AG10803 (cell line): ENCODE measurements at regions not wholly inside any gene's neighbourhood (a gene's known extent, or its start where the extent isn't known, plus 50 kb on each side); places are given as distances from the start of the nearest gene placed in this dataset.
"Not testable (repeated sequence)": the region's sequence is repeated elsewhere in the genome, so short reads cannot be mapped to it uniquely, and the experiment has no call there.

Source experiments
- DNase-seq: peaks from one replicate; pipeline ENCODE4 v3.0.0; 2010; ENCODE audit warnings: low read depth
- H3K4me3 ChIP-seq: 2 replicates; pipeline ENCODE4 v1.5.1; 2011; ENCODE audit warnings: mild to moderate bottlenecking, low read length, control low read depth
- TF ChIP-seq, protein P1 (sequence below): conservative IDR thresholded peaks from 2 replicates; pipeline ENCODE4 v1.5.1; 2011; ENCODE audit warnings: mild to moderate bottlenecking, low read length, control low read depth, inconsistent platforms

DNA sequence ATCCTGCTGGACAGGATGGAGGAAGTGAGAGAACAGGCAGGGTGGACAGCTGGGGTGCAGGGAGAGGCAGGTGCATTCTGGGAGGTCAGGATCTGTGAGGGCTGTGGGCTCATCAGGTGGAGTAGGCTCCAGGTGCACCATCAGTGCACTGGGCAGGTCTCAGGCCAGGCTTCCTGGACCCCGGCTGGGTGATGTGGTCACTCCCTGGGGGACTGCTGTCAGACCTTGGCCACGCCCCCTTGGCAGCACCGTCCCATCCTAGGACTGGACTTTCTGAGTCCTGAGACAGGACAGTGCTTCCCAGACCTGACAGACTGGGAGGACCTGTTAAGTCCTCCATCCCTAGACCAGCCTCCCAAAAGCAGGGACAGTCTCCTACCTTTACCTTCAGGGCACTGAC is 626.7 kb upstream of the DEFB115 start:
- H3K4me3 ChIP-seq: no peak overlapping the region
- TF ChIP-seq, protein P1, sequence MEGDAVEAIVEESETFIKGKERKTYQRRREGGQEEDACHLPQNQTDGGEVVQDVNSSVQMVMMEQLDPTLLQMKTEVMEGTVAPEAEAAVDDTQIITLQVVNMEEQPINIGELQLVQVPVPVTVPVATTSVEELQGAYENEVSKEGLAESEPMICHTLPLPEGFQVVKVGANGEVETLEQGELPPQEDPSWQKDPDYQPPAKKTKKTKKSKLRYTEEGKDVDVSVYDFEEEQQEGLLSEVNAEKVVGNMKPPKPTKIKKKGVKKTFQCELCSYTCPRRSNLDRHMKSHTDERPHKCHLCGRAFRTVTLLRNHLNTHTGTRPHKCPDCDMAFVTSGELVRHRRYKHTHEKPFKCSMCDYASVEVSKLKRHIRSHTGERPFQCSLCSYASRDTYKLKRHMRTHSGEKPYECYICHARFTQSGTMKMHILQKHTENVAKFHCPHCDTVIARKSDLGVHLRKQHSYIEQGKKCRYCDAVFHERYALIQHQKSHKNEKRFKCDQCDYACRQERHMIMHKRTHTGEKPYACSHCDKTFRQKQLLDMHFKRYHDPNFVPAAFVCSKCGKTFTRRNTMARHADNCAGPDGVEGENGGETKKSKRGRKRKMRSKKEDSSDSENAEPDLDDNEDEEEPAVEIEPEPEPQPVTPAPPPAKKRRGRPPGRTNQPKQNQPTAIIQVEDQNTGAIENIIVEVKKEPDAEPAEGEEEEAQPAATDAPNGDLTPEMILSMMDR: no peak
- no peak for DNase-seq

DNA sequence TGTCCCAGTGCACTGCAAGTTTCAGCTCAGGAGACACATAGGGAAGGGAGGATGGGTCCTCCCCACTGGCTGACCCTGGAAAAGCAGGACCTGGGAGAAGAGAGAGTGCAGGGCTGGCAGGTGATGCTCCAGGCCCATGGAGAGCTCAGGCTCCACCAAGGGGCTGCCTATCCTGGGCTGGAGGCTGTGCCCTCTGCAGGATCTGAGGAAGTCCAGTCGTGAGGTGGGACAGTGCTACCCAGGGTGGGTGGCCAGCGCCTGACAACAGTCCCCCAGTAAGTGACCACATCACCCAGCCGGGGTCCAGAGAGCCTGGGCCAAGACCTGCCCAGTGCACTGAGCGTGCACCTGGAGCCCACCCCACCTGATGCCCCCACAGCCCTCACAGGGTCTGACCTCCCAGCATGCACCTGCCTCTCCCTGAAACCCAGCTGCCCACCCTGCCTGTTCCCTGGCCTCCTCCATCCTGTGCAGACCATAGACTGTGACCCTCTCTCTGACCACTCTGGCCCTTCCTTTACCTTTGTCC is 626.1 kb upstream of the DEFB115 start:
- DNase-seq: not testable (repeated sequence)

DNA sequence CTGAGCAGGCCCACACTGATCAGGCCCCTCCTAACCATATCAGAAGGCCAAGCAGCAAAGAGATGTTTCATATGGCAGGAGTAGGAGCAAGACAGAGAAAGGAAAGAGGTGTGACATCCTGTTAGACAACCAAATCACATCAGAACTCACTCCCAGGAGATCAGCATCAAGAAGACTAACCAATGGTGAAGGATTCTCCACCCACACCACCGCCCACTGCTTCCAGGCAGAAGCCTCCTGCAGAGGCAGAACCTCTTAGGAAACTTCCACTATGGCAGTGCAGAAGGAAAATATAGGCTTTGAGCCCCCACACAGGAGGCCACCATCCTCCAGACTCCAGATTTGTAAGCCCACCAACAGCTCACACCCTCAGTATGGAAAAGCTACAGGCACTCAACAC is 624.7 kb upstream of the DEFB115 start:
- DNase-seq, H3K4me3 ChIP-seq: not testable (repeated sequence)

More for the DNA sequence above, 626.1 kb upstream of the DEFB115 start:
- H3K4me3 ChIP-seq: not testable (repeated sequence)

DNA sequence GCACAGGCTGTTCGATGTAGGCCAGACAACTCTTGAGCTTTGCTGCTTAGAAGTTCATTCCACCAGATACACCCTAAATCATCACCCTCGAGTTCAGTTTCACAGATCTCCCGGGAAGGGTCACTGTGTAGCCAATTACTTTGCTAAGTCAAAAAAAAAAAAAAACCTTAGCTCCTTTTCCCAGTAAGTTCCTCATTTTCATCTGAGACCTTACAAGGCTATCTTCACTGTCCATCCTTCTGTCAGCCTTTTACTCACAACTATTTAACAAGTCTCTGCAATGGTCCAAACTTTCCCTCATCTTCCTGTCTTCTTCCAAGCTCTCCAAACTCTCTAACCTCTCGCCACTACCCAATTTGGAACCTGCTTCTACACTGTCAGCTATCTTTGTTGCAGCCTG is 615.9 kb upstream of the DEFB115 start:
- H3K4me3 ChIP-seq: not testable (repeated sequence)

DNA sequence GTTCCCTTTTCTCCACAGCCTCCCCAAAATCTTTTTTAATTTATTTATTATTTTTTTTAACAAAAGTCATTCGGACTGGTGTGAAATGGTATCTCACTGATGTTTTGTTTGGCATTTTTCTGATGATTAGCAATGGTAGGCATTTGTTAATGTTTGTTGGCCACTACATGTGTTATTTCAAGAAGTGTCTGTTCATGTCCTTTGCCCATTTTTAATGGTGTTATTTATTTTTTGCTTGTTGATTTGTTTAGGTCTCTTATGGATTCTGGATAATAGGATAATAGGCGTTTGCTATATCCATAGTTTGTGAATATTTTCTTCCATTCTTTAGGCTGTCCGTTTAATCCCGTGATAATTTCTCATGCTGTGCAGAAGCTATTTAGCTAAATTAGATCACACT is 596.5 kb upstream of the DEFB115 start:
- H3K4me3 ChIP-seq, DNase-seq: not testable (repeated sequence)

More for the DNA sequence above, 615.9 kb upstream of the DEFB115 start:
- not testable (repeated sequence) for DNase-seq

DNA sequence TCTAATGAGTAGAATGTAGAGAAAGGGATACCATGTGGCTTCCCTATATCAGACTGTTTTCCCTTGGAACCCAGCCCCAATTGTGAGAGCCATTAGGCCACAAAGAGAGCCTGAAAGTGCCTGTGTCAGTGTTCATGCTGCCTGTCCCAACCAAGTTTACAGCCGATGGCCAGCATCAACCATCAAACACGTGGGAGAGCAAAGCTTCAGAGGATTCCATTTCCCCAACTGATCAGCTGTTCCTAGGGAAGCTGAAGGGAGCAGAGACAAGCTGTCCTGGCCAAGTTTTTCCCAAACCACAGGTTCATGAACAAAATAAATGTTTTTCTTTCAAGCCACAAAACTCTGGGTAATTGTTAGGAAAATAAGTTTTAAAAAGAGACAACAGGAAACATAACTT is 589.0 kb upstream of the DEFB115 start:
- not testable (repeated sequence) for DNase-seq, H3K4me3 ChIP-seq

DNA sequence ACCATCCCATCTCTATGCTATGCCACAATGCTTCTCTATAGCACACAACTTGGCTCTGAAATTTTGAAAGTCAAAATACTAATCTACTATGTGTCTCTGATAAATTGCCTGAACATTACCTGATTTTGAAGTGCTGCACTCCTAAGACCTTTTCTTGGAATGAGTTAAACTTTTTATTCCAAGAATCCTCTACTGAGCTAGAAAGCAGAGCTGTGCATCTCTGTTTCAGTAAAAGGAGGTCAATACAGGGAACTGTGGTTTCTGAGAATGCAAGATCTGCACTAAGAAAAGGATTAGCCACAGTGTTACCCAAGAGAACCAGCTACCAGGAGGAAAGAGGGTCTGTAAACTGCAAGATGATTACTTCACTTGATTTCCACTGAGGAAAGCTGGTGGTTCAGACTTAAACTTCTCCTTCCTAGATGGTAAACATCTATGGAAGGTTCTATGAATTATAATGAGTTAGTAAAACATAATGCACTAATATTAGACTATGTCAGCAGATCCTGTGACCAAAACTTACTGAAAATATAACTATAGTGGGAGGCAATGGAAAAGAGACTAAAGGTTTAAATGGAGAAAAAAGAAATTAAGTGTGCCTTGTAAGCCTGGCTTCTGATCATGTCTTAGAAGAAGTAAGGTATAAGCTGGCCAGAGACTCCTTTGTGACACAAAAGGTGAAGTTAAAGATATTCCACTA is 588.0 kb upstream of the DEFB115 start:
- not testable (repeated sequence) for H3K4me3 ChIP-seq, DNase-seq

DNA sequence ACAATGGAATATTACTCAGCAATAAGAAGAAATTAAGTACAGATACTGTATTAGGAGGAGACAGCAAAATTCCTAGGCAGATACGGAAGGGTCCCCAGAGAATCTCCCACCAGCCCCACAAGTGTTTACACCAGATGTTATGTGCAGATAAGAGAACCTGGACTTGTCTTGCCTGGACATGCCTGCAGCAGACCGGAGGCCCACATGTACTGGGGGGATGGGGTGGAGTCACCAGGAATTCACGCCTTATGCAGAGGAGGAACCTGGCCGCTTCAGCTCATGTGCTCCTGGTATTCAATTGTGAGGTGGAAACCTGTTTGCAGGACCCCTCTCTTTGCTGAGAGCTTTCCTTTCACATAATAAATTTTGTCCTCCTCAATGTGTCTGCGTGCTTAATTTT is 586.3 kb upstream of the DEFB115 start:
- H3K4me3 ChIP-seq, DNase-seq: not testable (repeated sequence)

DNA sequence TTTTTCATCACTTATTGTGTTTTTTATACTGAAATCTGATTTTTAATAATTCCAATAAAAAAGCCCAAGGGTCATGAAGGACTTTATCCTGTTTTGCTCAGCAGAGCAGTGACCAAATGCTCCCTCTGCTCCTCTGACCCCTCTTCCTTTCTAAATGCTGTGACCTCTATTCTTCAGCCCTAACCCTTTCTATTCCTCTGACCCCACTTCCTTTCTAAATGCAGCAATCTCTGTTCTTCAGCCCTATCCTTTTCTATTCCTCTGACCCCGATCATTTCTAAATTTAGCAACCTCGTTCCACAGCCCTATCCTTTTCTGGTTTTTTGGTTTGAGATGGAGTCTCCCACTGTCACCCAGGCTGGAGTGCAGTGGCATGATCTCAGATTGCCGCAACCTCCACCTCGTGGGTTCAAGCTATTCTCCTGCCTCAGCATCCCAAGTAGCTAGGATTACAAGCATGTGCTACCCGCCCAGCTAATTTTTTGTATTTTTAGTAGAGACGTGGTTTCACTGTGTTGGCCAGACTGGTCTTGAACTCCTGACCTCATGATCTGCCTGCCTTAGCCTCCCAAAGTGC is 581.4 kb upstream of the DEFB115 start:
- not testable (repeated sequence) for DNase-seq, H3K4me3 ChIP-seq

DNA sequence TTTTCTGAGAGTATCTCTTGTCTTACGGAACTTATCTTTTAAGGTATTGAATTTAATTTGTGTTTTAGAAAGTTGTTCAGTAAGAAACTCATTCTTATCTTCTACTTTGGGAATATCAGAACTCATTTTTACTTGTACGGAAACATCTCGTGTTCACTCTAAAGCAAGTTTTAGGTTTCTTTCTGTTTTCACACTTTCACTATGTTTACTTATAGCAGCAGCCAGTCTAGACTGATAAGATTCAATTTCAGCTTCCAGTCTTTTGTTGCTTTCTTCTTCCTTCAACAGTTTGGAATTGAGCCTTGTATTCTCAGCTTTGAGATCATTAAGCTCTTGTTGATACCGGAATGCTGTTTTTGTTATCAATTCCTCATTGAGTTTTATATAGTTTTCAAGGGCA is 575.2 kb upstream of the DEFB115 start:
- DNase-seq, H3K4me3 ChIP-seq: not testable (repeated sequence)

DNA sequence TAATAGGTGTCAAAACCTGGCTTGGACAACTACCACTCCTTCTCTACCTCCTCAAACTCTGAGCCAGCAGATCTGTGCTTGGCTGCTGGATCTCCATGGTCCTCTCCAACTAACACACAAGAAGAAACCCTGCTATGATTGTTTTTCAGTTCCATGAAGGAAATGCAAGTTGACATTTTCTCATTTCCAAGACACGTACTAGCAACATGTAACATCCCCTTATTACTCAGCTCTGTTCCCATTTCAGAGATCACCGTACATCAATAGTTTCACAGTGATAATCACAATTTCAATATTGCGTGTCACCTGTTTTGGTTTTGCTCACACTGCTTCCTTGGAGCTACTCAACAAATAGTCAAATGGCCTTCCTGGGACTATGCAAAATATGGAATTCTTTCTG is 544.6 kb upstream of the DEFB115 start:
- not testable (repeated sequence) for DNase-seq, H3K4me3 ChIP-seq

DNA sequence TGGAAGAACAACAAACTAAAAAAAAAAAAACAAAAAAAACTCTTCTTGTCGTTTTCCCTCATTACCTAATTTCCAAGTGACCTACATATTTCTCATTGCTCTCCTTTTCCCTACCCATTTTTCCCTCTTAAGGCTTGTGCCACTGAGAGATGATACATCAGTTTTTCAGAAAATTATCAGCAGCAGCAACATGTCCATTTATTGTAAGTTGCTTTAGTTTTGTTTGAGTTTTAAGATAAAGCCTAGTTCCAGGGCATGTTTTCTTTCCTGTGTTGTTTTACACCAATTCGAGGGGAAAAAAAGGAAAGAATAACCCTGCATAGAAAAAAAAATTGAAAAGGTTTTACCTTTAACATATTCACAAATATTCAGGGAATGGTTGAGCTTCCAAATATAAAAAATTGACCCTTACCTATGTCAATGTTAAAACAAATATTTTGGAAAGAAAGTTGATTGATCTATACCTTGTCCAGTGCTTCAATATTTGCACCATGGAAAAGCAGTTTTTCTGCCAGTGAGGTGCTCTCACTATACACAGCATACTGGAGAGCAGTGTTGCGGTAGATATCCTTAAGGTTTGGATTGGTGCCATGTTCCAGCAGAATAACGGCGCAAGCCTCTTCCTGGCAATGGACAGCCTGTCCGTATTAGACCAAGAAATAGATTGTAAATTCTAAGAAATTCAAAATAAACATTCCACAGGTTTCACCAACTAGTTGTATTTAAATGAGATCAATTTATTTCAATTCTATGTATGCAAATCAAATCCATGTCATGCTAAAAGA is 537.9 kb upstream of the DEFB115 start:
- H3K4me3 ChIP-seq, DNase-seq: not testable (repeated sequence)

DNA sequence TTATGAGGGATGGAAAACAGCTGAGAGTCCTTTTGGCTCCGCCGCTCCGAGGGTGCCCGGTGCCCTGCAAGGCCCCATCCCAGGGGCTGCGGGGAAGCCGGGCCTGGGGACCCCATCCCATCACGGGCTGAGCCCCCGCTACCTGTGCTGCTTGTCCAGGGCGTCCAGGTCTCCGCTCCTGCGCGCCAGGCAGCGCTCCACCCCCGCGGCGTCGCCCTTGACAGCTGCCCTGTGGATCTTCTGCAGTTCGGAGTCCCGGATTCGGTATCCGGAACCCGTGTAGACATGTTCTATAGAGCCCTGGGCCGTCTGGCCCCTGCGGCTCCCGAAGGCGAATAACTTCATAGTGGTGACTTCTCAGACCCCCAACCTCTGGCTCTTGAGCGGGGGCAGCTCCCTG is 534.0 kb upstream of the DEFB115 start:
- not testable (repeated sequence) for H3K4me3 ChIP-seq, DNase-seq

DNA sequence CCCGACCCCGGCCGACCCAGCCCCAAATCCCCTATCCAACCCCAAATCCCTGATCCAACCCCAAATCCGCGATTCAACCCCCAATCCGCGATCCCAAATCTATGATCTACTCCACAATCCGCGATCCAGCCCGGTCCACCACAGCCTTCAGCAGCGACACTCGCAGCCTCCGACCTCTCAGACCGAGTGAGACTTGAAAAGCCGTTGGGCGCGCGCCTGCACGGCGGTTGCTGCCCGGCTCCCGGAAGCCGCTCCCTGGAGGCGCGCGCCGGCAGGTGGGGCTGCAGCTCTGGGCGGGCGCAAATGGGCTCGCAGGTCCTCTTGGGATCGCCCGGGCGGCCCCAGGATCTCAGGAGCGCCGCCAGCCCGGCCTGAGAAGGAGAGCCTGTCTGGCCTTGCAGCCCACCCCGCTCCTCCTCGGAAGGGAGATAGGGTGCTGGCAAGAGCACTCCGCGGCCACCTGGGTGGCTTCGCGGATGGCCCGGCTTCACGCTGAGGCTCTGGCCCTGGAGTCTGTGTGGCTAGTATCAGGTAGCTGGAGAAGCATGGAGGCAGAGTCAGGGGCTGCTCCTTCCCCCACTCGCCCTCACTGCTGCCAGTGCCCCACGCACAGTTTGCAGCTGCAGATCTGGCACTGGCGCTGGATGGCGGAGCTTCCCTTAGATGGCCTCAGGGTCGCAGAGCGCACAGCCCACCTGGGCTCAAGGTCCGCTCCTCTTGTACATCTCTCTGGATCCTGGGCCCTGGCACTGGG is 533.4 kb upstream of the DEFB115 start:
- H3K4me3 ChIP-seq, DNase-seq: not testable (repeated sequence)

DNA sequence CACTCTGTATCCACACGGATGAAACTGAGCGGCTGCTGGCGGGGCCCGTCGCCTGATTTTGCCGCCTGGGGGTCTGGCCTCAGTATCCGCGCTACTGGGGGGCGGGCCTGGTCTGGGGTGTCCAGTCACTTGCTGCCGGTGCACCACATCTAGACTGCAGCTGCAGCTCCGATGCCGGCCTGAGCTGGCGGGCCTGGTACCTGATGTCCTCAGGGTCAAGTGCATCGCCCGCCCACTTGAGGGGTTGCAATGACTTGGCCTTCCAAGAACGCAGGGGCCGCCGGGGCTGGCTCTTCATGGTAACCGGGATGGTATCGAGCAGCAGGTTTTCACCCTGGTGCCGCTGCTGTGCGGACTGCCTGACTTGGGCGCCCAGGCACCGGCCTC is 532.8 kb upstream of the DEFB115 start:
- not testable (repeated sequence) for DNase-seq, H3K4me3 ChIP-seq

DNA sequence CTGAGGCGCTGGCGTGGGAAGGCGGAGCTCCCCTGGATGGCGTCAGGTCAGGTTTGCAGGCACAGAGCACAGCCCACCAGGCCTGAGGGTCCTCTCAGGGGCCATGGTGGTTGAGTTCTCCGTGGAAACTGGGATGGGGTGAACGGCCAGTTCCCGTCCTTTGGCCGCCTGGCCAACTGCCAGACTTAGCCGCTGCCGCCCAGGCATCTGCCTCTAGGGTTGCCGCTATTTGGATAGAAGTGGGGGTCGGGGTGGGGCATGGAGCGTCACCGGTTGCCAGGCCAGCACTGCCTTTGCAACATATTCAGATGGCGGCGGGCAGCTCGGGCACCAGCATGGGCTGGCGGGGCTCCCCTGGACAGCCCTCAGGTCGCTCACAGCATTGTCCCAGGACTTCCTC is 532.3 kb upstream of the DEFB115 start:
- not testable (repeated sequence) for H3K4me3 ChIP-seq, DNase-seq

DNA sequence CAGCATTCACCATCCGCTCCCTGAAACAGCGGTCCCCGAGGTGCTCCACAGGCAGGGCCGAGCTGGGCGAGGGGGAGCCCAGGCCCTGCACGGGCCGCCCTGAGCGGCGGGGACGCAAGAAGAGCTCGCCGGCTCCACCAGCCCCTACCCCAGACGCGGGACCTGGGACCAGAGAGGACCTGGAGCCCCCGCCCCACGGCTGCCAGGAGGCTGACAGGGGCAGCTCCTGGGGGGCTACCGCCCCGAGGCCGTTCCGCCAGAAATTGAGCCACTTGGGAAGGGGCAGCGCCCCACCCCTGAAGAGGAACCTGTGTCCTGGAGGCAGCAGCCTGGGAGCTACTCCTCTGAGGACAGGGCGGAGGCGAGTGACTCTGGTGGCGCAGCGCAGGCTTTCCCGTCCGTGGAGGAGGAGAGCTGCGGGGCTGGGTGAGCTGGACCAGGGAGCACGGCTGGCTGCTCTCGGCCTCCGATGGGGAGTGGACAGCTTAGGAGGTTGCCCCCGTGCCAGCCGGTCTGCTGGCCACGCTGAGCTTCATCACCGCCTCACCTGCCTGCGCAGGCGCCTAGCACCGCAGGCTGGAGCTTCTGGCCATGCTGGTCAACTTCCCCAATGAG is 529.1 kb upstream of the DEFB115 start:
- not testable (repeated sequence) for H3K4me3 ChIP-seq, DNase-seq
